Fibroblast of the conjunctiva (primary cell): ENCODE measurements at regions not wholly inside any gene's neighbourhood (a gene's known extent, or its start where the extent isn't known, plus 50 kb on each side); places are given as distances from the start of the nearest gene placed in this dataset.
"Not testable (repeated sequence)": the region's sequence is repeated elsewhere in the genome, so short reads cannot be mapped to it uniquely, and the experiment has no call there.

ENCODE experiments used
- DNase-seq: peaks from one replicate; pipeline ENCODE4 v3.0.0-alpha.2; 2010; ENCODE audit warnings: low read depth

DNA sequence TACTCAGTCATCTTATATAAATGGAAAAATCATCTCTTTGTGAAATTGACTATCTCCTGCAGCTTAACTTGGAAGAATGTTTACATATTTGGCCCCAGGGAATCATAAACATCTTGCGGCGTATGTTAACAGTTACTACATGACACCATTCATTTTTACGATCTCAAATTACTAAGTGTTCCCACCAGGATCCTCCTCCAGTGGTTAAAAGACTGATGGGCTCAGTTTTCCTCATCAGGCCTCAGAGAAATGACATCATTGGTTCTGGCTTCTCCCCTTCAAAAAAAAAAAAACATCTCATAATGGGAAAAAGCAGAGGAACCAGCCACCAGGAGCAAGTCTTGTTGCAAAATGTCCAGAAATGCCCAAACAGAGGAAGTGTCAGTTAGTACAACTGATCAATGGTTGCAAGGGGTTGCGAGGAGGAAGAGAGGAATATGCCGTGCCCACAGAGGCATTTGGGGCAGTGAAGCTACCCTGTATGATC, 70.5 kb upstream of the LIPC start:
- peak; percentile 81 for DNase-seq

DNA sequence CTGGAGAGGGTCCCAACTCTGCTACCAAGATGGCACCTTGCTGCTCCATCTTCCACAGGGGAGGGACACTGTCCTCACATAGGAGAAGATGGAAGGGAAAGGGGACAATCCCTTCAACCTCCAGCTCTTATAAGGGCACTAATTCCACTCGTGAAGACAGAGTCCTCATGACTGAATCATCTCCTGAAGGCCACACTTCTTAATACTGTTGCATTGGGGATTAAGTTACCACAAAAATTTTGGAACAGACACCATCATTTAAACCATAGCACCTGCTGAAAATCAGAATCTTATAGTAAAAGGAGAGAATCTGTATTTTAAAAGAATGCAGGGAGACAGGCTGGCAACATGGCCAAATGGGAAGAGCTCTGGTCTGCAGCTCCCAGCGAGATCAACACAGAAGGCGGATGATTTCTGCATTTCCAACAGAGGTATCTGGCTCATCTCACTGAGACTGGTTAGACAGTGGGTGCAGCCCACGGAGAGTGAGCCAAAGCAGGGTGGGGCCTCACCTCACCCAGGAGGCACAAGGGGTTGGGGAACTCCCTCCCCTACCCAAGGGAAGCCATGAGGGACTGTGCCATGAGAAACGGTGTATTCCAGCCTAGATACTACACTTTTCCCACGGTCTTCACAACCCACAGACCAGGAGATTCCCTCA, 69.4 kb upstream of the LIPC start:
- DNase-seq = no peak

DNA sequence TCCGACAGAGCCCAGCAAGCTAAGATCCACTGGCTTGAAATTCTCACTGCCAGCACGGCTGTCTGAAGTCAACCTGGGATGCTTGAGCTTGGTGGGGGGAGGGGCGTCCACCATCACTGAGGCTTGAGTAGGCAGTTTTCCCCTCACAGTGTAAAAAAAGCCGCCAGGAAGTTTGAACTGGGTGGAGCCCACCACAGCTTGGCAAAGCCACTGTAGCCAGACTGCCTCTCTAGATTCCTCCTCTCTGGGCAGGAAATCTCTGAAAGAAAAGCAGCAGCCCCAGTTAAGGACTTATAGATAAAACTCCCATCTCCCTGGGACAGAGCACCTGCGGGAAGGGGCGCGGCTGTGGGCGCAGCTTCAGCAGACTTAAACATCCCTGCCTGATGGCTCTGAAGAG, 68.7 kb upstream of the LIPC start:
- DNase-seq = not testable (repeated sequence)

DNA sequence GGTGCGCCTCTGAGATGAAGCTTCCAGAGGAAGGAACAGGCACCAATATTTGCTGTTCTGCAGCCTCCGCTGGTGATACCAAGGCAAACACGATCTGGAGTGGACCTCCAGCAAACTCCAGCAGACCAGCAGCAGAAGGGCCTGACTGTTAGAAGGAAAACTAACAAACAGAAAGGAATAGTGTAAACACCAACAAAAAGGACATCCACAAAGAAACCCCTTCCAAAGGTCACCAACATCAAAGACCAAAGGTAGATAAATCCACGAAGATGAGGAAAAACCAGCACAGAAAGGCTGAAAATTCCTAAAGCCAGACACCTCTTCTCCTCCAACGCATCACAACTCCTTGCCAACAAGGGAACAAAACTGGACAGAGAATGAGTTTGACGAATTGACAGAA, 68.1 kb upstream of the LIPC start:
- DNase-seq = not testable (repeated sequence)

DNA sequence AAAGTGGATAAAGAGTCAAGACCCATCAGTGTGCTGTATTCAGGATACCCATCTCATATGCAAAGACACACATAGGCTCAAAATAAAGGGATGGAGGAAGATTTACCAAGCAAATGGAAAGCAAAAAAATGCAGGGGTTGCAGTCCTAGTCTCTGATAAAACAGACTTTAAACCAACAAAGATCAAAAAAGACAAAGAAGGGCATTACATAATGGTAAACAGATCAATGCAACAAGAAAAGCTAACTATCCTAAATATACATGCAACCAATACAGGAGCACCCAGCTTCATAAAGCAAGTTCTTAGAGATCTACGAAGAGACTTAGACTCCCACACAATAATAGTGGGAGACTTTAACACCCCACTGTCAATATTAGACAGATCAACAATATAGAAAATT, 66.7 kb upstream of the LIPC start:
- DNase-seq = not testable (repeated sequence)

DNA sequence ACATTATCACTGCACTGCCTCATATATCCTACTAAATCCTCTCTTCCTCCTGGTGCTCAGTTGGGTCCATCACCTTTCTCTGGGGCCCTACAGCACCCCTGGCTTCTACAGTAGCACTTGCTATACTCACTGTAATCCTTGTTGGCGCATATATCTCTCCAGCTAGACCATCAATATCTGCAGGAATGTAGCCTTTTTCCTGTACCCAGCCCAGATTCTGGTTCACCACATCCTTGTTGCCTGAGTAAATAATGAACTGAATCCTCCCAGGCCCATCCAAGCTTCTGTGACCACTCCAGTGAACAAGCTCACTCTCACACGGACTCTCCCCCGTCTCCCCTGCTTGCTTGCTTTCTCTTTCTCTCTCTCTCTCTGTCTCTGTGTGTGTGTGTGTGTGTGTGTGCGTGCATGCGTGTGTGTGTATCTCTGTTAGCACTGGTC, 62.5 kb upstream of the LIPC start:
- DNase-seq = no peak

DNA sequence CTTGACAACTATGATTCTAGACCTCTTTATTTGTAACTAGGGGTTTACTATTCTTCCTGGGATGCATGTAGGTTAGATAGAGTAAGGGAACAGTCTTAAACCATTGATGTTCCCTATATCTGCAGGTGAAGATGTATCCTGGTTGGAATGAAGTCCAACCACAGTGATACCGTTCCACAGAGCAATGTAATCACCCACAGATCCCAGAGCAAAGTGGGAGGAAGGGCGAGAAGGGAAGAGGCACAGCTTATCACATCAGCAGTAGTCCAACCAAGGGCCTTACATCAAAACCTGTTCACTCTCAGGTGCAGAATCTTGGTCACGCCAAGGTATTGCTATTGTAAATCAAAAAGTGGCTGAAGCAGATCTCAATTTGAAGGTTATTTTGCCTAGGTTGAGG, 61.8 kb upstream of the LIPC start:
- DNase-seq = no peak

DNA sequence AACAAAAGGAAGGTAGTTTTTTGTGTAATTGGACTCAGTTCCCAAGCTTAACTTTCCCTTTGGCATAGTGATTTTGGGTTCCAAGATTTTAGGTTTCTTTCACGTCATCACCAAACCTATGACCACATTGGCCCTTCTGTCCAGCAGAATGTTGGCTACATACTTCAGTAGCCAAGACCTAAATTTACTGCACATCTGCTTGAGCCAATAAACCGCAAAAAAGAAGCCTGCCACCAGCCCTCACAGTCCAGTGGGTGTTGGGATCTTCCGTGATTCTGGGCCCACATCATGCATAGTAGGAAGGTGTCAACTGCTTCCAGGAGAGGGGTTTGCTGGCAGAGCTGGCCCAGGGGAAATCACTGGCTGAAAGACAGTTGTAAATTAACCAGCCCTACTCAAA, 57.6 kb upstream of the LIPC start:
- no peak for DNase-seq

DNA sequence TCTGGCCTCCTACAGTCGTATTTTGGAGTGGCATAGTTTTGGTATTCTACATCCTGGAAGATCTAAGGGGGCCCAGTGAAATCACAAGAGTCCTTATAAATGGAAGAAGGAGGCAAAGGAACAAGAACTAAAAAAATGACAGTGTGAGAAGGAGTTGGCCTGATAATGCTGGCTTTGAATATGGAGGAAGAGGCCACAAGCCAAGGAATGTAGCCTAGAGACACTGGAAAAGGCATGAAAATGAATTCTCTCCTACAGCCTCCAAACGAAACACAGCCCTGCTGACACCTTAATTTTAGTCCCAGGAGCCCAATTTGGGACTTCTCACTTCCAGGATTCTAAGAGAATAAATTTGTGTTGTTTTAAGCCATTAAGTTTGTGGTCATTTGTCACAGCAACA, 54.6 kb upstream of the LIPC start:
- DNase-seq = no peak

DNA sequence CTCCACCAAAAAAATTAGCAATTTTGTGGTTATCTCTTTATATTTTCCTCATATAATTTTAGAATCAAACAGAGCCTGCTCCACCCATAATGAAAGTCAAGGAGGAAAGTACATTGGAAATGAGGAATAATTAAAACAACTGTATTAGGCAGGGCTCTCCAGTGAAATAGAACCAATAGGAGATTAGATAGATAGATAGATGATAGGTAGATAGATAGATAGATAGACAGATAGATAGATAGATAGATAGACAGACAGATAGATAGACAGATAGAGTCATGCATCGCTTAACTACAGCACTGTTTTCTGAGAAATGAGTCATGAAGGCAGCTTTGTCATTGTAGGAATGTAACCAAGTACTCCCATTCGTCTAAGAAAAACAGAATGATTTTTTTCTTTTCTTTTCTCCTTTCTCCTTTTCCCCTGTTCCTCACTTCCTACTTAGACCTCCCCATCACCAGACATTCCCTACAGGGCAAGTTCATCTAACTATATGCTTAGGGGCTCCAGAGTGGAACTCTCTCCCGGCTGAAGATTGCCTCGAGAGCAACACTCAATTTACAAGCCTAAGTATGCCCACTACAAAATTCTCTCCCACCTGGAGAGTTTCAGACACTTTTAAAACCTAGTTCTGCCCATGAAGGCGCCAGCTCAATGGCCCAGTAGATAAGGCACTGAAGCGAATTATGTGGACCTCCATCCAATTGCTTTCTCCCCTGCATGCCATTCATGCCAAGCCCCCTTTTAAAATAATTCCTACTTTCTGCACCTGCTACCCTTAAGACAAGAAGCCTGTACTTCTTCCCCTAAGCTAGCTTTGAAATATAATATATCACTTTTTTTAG, 53.3 kb upstream of the LIPC start:
- DNase-seq = no peak

DNA sequence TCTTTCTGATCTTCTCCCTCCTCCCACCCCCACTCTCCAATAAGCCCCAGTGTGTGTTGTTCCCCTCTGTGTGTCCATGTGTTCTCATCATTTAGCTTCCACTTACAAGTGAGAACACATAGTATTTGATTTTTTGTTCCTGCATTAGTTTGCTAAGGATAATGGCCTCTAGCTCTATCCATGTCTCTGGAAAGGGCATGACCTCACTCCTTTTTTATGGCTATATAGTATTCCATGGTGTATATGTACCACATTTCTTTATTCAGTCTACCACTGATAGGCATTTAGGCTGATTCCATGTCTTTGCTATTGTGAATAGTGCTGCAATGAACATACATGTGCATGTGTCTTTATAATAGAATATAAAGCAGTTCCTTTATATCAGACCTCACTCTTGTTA, 52.3 kb upstream of the LIPC start:
- not testable (repeated sequence) for DNase-seq

DNA sequence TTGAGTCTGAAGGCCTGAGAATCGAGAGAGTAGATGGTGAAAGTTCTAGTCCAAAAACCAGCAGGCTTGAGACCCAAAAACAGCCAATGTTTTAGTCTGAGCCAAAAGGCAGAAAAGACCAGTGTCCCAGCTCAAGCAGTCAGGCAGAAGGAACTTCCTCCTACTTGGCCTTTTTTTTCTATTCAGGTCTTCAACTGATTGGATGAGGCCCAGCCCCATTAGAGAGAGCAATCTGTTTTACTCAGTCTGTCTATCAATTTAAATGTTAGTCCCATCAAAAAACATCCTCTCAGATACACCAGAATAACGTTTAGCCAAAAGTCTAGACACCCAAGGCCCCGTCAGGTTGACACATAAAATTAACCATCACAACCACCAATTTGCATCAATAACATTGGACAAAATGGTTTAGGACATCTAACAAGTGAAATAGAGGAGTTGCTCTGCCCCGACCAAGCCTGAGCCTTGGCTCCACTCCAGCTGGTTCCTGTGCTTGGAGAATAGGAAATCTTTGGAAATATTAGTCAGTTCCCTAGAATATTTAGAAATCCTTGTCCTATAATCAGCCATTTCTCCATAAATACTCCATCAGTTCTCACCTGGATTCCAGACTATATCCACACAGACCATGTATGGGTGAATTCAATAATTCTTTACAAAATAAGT, 51.4 kb upstream of the LIPC start:
- DNase-seq = no peak

DNA sequence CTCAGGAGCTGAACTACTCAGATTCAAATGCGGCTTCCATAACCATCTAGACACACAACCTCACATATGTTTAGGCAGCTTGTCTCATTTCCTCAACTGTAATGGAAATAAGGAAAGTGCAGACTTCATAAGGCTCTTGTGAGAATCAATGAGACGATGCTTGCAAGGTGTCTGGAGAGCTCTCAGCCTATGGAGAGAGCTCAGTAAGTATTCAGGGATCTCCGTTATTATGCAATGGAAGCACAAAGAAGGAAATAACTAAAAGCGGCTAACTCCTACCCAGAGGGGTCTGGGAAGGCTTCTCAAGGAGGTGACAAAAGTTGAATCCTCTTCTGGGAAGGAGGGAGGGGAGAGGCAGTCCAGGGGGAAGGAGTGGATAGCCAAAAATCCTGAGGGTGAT, 50.1 kb upstream of the LIPC start:
- no peak for DNase-seq
